H9 (cell line): ENCODE measurements at regions not wholly inside any gene's neighbourhood (a gene's known extent, or its start where the extent isn't known, plus 50 kb on each side); places are given as distances from the start of the nearest gene placed in this dataset.

Experiments
- DNase-seq: peaks from one replicate; pipeline ENCODE4 v3.0.0-alpha.2; 2017
- H2AFZ ChIP-seq: one replicate; pipeline ENCODE4 v1.6.1; 2013; ENCODE audit warnings: mild to moderate bottlenecking, low read length, control low read depth, moderate library complexity
- H2AK5ac ChIP-seq: 2 replicates; pipeline ENCODE4 v1.6.1; 2013; ENCODE audit warnings: low read length, control low read depth, mixed read lengths; ENCODE audit not compliant: insufficient read length
- H2BK120ac ChIP-seq: one replicate; pipeline ENCODE4 v1.6.1; 2013; ENCODE audit warnings: low read depth, mild to moderate bottlenecking, low read length, control low read depth, inconsistent platforms; ENCODE audit not compliant: poor library complexity, severe bottlenecking
- H2BK12ac ChIP-seq: 2 replicates; pipeline ENCODE4 v1.6.1; 2013; ENCODE audit warnings: low read length, control low read depth, mixed read lengths, low read depth; ENCODE audit not compliant: insufficient read length
- H2BK15ac ChIP-seq: 2 replicates; pipeline ENCODE4 v1.6.1; 2013; ENCODE audit warnings: low read depth, low read length, control low read depth
- H2BK20ac ChIP-seq: one replicate; pipeline ENCODE4 v1.6.1; 2013; ENCODE audit warnings: low read depth, mild to moderate bottlenecking, low read length, control low read depth, inconsistent platforms; ENCODE audit not compliant: poor library complexity, severe bottlenecking
- H2BK5ac ChIP-seq: 2 replicates; pipeline ENCODE4 v1.6.1; 2013; ENCODE audit warnings: low read length, control low read depth, mixed read lengths; ENCODE audit not compliant: insufficient read length
- H3K14ac ChIP-seq: 2 replicates; pipeline ENCODE4 v1.6.1; 2013; ENCODE audit warnings: low read length, control low read depth; ENCODE audit not compliant: insufficient read depth
- H3K18ac ChIP-seq: 2 replicates; pipeline ENCODE4 v1.6.1; 2013; ENCODE audit warnings: low read depth, mild to moderate bottlenecking, mixed read lengths, low read length, control low read depth; ENCODE audit not compliant: insufficient read length
- H3K23ac ChIP-seq: 2 replicates; pipeline ENCODE4 v1.6.1; 2013; ENCODE audit warnings: low read length, control low read depth, mixed read lengths, low read depth; ENCODE audit not compliant: insufficient read length
- H3K23me2 ChIP-seq: 2 replicates; pipeline ENCODE4 v1.6.1; 2013; ENCODE audit warnings: low read depth, mild to moderate bottlenecking, mixed read lengths, low read length, control low read depth; ENCODE audit not compliant: insufficient read length, poor library complexity, severe bottlenecking
- H3K27ac ChIP-seq: 2 replicates; pipeline ENCODE4 v1.5.1; 2013; ENCODE audit warnings: low read length, control low read depth, mixed read lengths, low read depth; ENCODE audit not compliant: insufficient read length
- H3K27me3 ChIP-seq: 2 replicates; pipeline ENCODE4 v1.6.1; 2013; ENCODE audit warnings: low read length, control low read depth, inconsistent platforms; ENCODE audit not compliant: insufficient read depth
- H3K4ac ChIP-seq: 2 replicates; pipeline ENCODE4 v1.6.1; 2013; ENCODE audit warnings: low read depth, mild to moderate bottlenecking, control low read depth, inconsistent platforms, low read length, moderate library complexity
- H3K4me1 ChIP-seq: 2 replicates; pipeline ENCODE4 v1.6.1; 2013; ENCODE audit warnings: low read length, control low read depth, inconsistent platforms; ENCODE audit not compliant: insufficient read depth
- H3K4me2 ChIP-seq: 2 replicates; pipeline ENCODE4 v1.6.1; 2013; ENCODE audit warnings: low read length, control low read depth, mixed read lengths; ENCODE audit not compliant: insufficient read length, insufficient read depth
- H3K56ac ChIP-seq: 2 replicates; pipeline ENCODE4 v1.6.1; 2013; ENCODE audit warnings: low read depth, mild to moderate bottlenecking, mixed read lengths, low read length, control low read depth; ENCODE audit not compliant: insufficient read length
- H3K79me1 ChIP-seq: 2 replicates; pipeline ENCODE4 v1.6.1; 2013; ENCODE audit warnings: low read depth, mild to moderate bottlenecking, moderate library complexity, low read length, control low read depth, inconsistent platforms; ENCODE audit not compliant: insufficient read depth, poor library complexity, severe bottlenecking
- H3K79me2 ChIP-seq: 2 replicates; pipeline ENCODE4 v1.6.1; 2013; ENCODE audit warnings: low read length, control low read depth, inconsistent platforms; ENCODE audit not compliant: insufficient read depth
- H3K9ac ChIP-seq: 2 replicates; pipeline ENCODE4 v1.6.1; 2013; ENCODE audit warnings: low read length, control low read depth, mixed read lengths; ENCODE audit not compliant: insufficient read length; ENCODE audit errors: extremely low read depth
- H3K9me3 ChIP-seq: one replicate; pipeline ENCODE4 v1.6.1; 2013; ENCODE audit warnings: low read depth, low read length, inconsistent platforms; ENCODE audit not compliant: control insufficient read depth
- H3T11ph ChIP-seq: one replicate; pipeline ENCODE4 v1.6.1; 2013; ENCODE audit warnings: mild to moderate bottlenecking, low read length, control low read depth, inconsistent platforms
- H4K20me1 ChIP-seq: one replicate; pipeline ENCODE4 v1.6.1; 2013; ENCODE audit not compliant: control insufficient read depth, insufficient read length, insufficient read depth
- H4K5ac ChIP-seq: 2 replicates; pipeline ENCODE4 v1.6.1; 2013; ENCODE audit warnings: low read depth, mild to moderate bottlenecking, mixed read lengths, low read length, control low read depth; ENCODE audit not compliant: insufficient read length
- H4K8ac ChIP-seq: replicated peaks from 2 replicates; pipeline ENCODE4 v1.6.1; 2013; ENCODE audit warnings: low read length, control low read depth, mixed read lengths, low read depth; ENCODE audit not compliant: insufficient read length
- H4K91ac ChIP-seq: 2 replicates; pipeline ENCODE4 v1.6.1; 2013; ENCODE audit warnings: low read depth, mild to moderate bottlenecking, moderate library complexity, mixed read lengths, low read length, control low read depth; ENCODE audit not compliant: insufficient read length
- H3K27ac Mint-ChIP-seq, 3 experiments: 2 replicates in 2 of 3; 3 replicates in 1 of 3; pipeline ENCODE4 v1.8.0; 2020 to 2021; ENCODE audit warnings: mixed read lengths in 3 of 3, mild to moderate bottlenecking in 1 of 3, moderate library complexity in 1 of 3
- H3K27me3 Mint-ChIP-seq: 2 replicates; pipeline ENCODE4 v1.8.0; 2021; ENCODE audit warnings: low read depth, mild to moderate bottlenecking, moderate library complexity, mixed read lengths
- H3K36me3 Mint-ChIP-seq, 3 experiments: 2 replicates in 2 of 3; 3 replicates in 1 of 3; pipeline ENCODE4 v1.8.0; 2020 to 2021; ENCODE audit warnings: low read depth in 3 of 3, mixed read lengths in 3 of 3; ENCODE audit not compliant: insufficient read depth in 1 of 3
- H3K4me1 Mint-ChIP-seq, 2 experiments: 2 replicates each; pipeline ENCODE4 v1.8.0; 2020; ENCODE audit warnings: mixed read lengths in 2 of 2
- H3K4me3 Mint-ChIP-seq, 2 experiments: 2 replicates in 1 of 2; 3 replicates in 1 of 2; pipeline ENCODE4 v1.8.0; 2020 to 2021; ENCODE audit warnings: mild to moderate bottlenecking in 2 of 2, mixed read lengths in 2 of 2, moderate library complexity in 1 of 2
- H3K9me3 Mint-ChIP-seq, 2 experiments: 2 replicates in 1 of 2; 3 replicates in 1 of 2; pipeline ENCODE4 v1.8.0; 2020; ENCODE audit warnings: mild to moderate bottlenecking in 2 of 2, mixed read lengths in 2 of 2, moderate library complexity in 1 of 2
- CTCF ChIP-seq: fragments of 200-600 bp; sonication (generic); conservative IDR thresholded peaks from 3 replicates; pipeline ENCODE4 v1.8.0; 2021; ENCODE audit warnings: antibody characterized with exemption, mild to moderate bottlenecking
- WGBS: extraction: QIAGEN DNeasy Blood & Tissue Kit; methylation state at CpG from one replicate; pipeline ENCODE4 v1.1.7; 2013; ENCODE audit warnings: missing lambda C conversion rate, low lambda C conversion rate, mixed read lengths; ENCODE audit not compliant: insufficient read length; ENCODE audit errors: extremely low coverage; 5-methylcytosine and 5-hydroxymethylcytosine counted together

GRCh38 chr10:78932861-78933260 lies 135.9 kb upstream of the ZMIZ1 start:
- DNase-seq = no peak
- H3K27ac ChIP-seq = no peak overlapping the region
- no peak overlapping the region; a peak in 1 of 7 replicates for H3K27ac Mint-ChIP-seq
- no peak overlapping the region for H2AFZ ChIP-seq
- no peaks in the 10 kb centered on the region for H3K27me3 ChIP-seq
- H3K23me2 ChIP-seq = no peaks in the 10 kb centered on the region
- WGBS = no CpG with 5 or more reads among the region's 9 CpGs
- H2BK5ac ChIP-seq = no peak overlapping the region
- no peak overlapping the region for H2BK120ac ChIP-seq
- no peak overlapping the region for H3T11ph ChIP-seq
- H3K4me3 Mint-ChIP-seq = no peak overlapping the region
- H3K79me2 ChIP-seq = no peaks in the 10 kb centered on the region
- peaks cover 20 to 29% of the 10 kb centered on the region in 2 experiments for H3K4me1 Mint-ChIP-seq
- no peak overlapping the region for H3K9ac ChIP-seq
- H2BK15ac ChIP-seq = no peak overlapping the region
- no peak overlapping the region for H2BK20ac ChIP-seq
- no peak overlapping the region for H4K8ac ChIP-seq
- TF ChIP-seq CTCF = no peak
- H3K23ac ChIP-seq = no peak overlapping the region
- peaks cover 51% of the 10 kb centered on the region for H3K27me3 Mint-ChIP-seq
- H3K4me2 ChIP-seq = no peak overlapping the region
- H3K9me3 ChIP-seq = no peaks in the 10 kb centered on the region
- H3K79me1 ChIP-seq = no peaks in the 10 kb centered on the region
- H3K18ac ChIP-seq = no peak overlapping the region
- H2BK12ac ChIP-seq = no peak overlapping the region
- no peak overlapping the region for H2AK5ac ChIP-seq
- no peak overlapping the region for H3K14ac ChIP-seq
- H4K91ac ChIP-seq = no peak overlapping the region
- no peaks in the 10 kb centered on the region for H4K20me1 ChIP-seq
- no peak overlapping the region for H3K4ac ChIP-seq
- H3K4me1 ChIP-seq = no peaks in the 10 kb centered on the region
- no peaks in the 10 kb centered on the region for H3K36me3 Mint-ChIP-seq
- H3K56ac ChIP-seq = no peak overlapping the region
- H3K9me3 Mint-ChIP-seq = no peaks in the 10 kb centered on the region
- no peak overlapping the region for H4K5ac ChIP-seq
